Occipital lobe (tissue), 1 donor: ENCODE measurements at regions not wholly inside any gene's neighbourhood (a gene's known extent, or its start where the extent isn't known, plus 50 kb on each side); places are given as distances from the start of the nearest gene placed in this dataset.
A peak's percentile ranks its signal among the peaks of the same experiment; 100 is the strongest.
"Not testable (repeated sequence)": the region's sequence is repeated elsewhere in the genome, so short reads cannot be mapped to it uniquely, and the experiment has no call there.

ENCODE experiments used
- DNase-seq: peaks from one replicate; lab custom pipeline; 2025; lab: John Stamatoyannopoulos, UW

- no peak for DNase-seq
Measured at GRCh38 chr15:50857763-50858162, 50.7 kb upstream of the AP4E1 start.

GRCh38 chr15:50854601-50855490, 53.6 kb upstream of the AP4E1 start:
- no peak for DNase-seq

GRCh38 chr15:50850003-50850402, 58.5 kb upstream of the AP4E1 start:
- no peak for DNase-seq

GRCh38 chr15:50848349-50848748, 60.1 kb upstream of the AP4E1 start:
- no peak for DNase-seq

- DNase-seq: not testable (repeated sequence)
Measured at GRCh38 chr15:50845181-50845580, 63.3 kb upstream of the AP4E1 start.

- no peak for DNase-seq
Measured at GRCh38 chr15:50840520-50840919, 68.0 kb upstream of the AP4E1 start.

- no peak for DNase-seq
Measured at GRCh38 chr15:50837256-50837770, 71.2 kb upstream of the AP4E1 start.

- DNase-seq: no peak
Measured at GRCh38 chr15:50830477-50831354, 65.2 kb upstream of the SPPL2A start.

- peak; percentile 3 for DNase-seq
Measured at GRCh38 chr15:50828610-50829206, 63.2 kb upstream of the SPPL2A start.

- no peak for DNase-seq
Measured at GRCh38 chr15:50825946-50826345, 60.4 kb upstream of the SPPL2A start.

GRCh38 chr15:50824514-50824913, 59.0 kb upstream of the SPPL2A start:
- no peak for DNase-seq

- DNase-seq: no peak
Measured at GRCh38 chr15:50823281-50823680, 57.8 kb upstream of the SPPL2A start.

GRCh38 chr15:50821476-50821875, 56.0 kb upstream of the SPPL2A start:
- no peak for DNase-seq

- no peak for DNase-seq
Measured at GRCh38 chr15:50820808-50821382, 55.4 kb upstream of the SPPL2A start.

- DNase-seq: no peak
Measured at GRCh38 chr15:50819344-50819743, 53.8 kb upstream of the SPPL2A start.

- no peak for DNase-seq
Measured at GRCh38 chr15:50815958-50816590, 50.6 kb upstream of the SPPL2A start.
